HepG2 (cell line): ENCODE measurements at regions not wholly inside any gene's neighbourhood (a gene's known extent, or its start where the extent isn't known, plus 50 kb on each side); places are given as distances from the start of the nearest gene placed in this dataset.

Experiments used
- ATAC-seq: fragments of 200-7000 bp; cut with Tn5 transposase; 3 replicates; pipeline ENCODE4 v1.9.1; 2020; ENCODE audit warnings: mild to moderate bottlenecking, moderate library complexity
- BruUV-seq: library from RNA; stranded (reverse); fragments of 400-500 nt; replicated peaks from 2 replicates; lab custom pipeline; 2021; lab: Mats Ljungman, UMichigan
- CTCF ChIA-PET: fragments of 300-600 bp; formaldehyde crosslinking; extraction: SDS; loops from one replicate; lab custom pipeline; 2021; ENCODE audit warnings: low total read pairs, inconsistent platforms, low intra/inter-chr PET ratio; lab: Yijun Ruan, JAX
- POLR2A ChIA-PET: fragments of 350-600 bp; sonication (Branson Sonifier 250); formaldehyde crosslinking; loops from one replicate; lab custom pipeline; 2020; ENCODE audit warnings: antibody characterized with exemption, inconsistent platforms; lab: Yijun Ruan, JAX
- DNase-seq: peaks from one replicate; pipeline ENCODE4 v3.0.0-alpha.2; 2015; ENCODE audit warnings: low spot score
- FAIRE-seq: peaks from 3 replicates; lab custom pipeline; 2011; peaks lifted over from hg19 to GRCh38; lab: Jason Lieb, UNC
- H2AFZ ChIP-seq: one replicate; pipeline ENCODE4 v1.6.1; 2011; ENCODE audit warnings: low read length, inconsistent platforms
- H3K27ac ChIP-seq: fragments of 300-600 bp; 3 replicates; pipeline ENCODE4 v1.8.0; 2011; ENCODE audit warnings: mixed run types, mild to moderate bottlenecking, mixed read lengths, low read length, inconsistent platforms; ENCODE audit not compliant: insufficient read depth; ENCODE audit errors: extremely low read length
- H3K27me3 ChIP-seq, 2 experiments: fragments of 200-600 bp in 1 of 2; 2 replicates in 1 of 2; 3 replicates in 1 of 2; pipeline versions ENCODE4 v1.6.0 to v1.8.0; 2011; ENCODE audit warnings: low read length in 2 of 2, mild to moderate bottlenecking in 2 of 2, moderate library complexity in 2 of 2, inconsistent platforms in 1 of 2; ENCODE audit not compliant: insufficient read depth in 2 of 2, control insufficient read depth in 1 of 2
- H3K36me3 ChIP-seq, 2 experiments: fragments of 200-600 bp in 1 of 2; replicated peaks in 1 of 2; 2 replicates in 1 of 2; 3 replicates in 1 of 2; pipeline versions ENCODE4 v1.5.1 to v1.8.0; 2011; ENCODE audit warnings: low read length in 2 of 2, inconsistent platforms in 1 of 2; ENCODE audit not compliant: insufficient read depth in 2 of 2, control insufficient read depth in 1 of 2
- H3K4me1 ChIP-seq: 2 replicates; pipeline ENCODE4 v1.5.1; 2012; ENCODE audit warnings: low read length, inconsistent platforms; ENCODE audit not compliant: insufficient read depth
- H3K4me2 ChIP-seq: 2 replicates; pipeline ENCODE4 v1.6.0; 2011; ENCODE audit warnings: low read depth, low read length, inconsistent platforms
- H3K4me3 ChIP-seq, 3 experiments: fragments of 200-600 bp in 1 of 3; sonication (generic), shearing (Covaris generic) in 1 of 3; replicated peaks in 1 of 3; 2 replicates each; pipeline ENCODE4 v1.5.1; 2011 to 2016; ENCODE audit warnings: low read length in 3 of 3, inconsistent platforms in 2 of 3, low read depth in 2 of 3, mild to moderate bottlenecking in 2 of 3, control low read depth in 1 of 3, mixed read lengths in 1 of 3; ENCODE audit not compliant: insufficient read depth in 1 of 3
- H3K79me2 ChIP-seq: one replicate; pipeline ENCODE4 v1.6.1; 2011; ENCODE audit warnings: low read length, inconsistent platforms; ENCODE audit not compliant: insufficient read depth
- H3K9ac ChIP-seq: 2 replicates; pipeline ENCODE4 v1.6.0; 2011; ENCODE audit warnings: mild to moderate bottlenecking, low read depth, low read length, inconsistent platforms; ENCODE audit not compliant: insufficient read depth
- H3K9me3 ChIP-seq: 2 replicates; pipeline ENCODE4 v1.5.1; 2012; ENCODE audit warnings: mild to moderate bottlenecking, low read length
- H4K20me1 ChIP-seq: 2 replicates; pipeline ENCODE4 v1.6.0; 2011; ENCODE audit warnings: inconsistent platforms, mild to moderate bottlenecking, low read length, moderate library complexity; ENCODE audit not compliant: insufficient read depth
- ATF7 ChIP-seq, 2 experiments: fragments of 450-650 bp in 1 of 2; sonication (generic) in 1 of 2; formaldehyde crosslinking in 1 of 2; IDR thresholded peaks; 2 replicates each; pipeline versions ENCODE4 v1.4.0 to v1.6.1; 2016 to 2020; ENCODE audit warnings: antibody characterized with exemption in 1 of 2, mild to moderate bottlenecking in 1 of 2, missing genetic modification reagents in 1 of 2
- CREB1 ChIP-seq, 2 experiments: fragments of 450-650 bp in 1 of 2; IDR thresholded peaks; 2 replicates each; pipeline ENCODE4 v1.6.1; 2016 to 2017; ENCODE audit warnings: control low read depth in 1 of 2, mild to moderate bottlenecking in 1 of 2, missing compliant biosample characterization in 1 of 2, missing genetic modification characterization in 1 of 2
- IKZF4 ChIP-seq: sonication (generic); formaldehyde crosslinking; IDR thresholded peaks from 2 replicates; pipeline ENCODE4 v1.5.1; 2020; ENCODE audit warnings: borderline replicate concordance, mild to moderate bottlenecking, low read depth, missing genetic modification reagents; ENCODE audit errors: not compliant biosample characterization
- ISX ChIP-seq: sonication (generic); formaldehyde crosslinking; conservative IDR thresholded peaks from 2 replicates; pipeline ENCODE4 v1.5.0; 2020; ENCODE audit warnings: missing genetic modification reagents
- KDM5B ChIP-seq: sonication (generic); formaldehyde crosslinking; IDR thresholded peaks from 2 replicates; pipeline ENCODE4 v1.4.0; 2020; ENCODE audit warnings: missing genetic modification reagents, mild to moderate bottlenecking, borderline replicate concordance
- MLX ChIP-seq: IDR thresholded peaks from 2 replicates; pipeline ENCODE4 v1.6.1; 2016
- PRMT3 ChIP-seq: sonication (generic); formaldehyde crosslinking; IDR thresholded peaks from 2 replicates; pipeline ENCODE4 v1.8.1; 2022; ENCODE audit warnings: low read depth, mild to moderate bottlenecking, moderate library complexity, missing genetic modification reagents, borderline replicate concordance
- TCF12 ChIP-seq, 2 experiments: fragments of 450-650 bp in 1 of 2; sonication (generic) in 1 of 2; formaldehyde crosslinking in 1 of 2; IDR thresholded peaks; 2 replicates each; pipeline versions ENCODE4 v1.6.1 to v1.8.0; 2017 to 2022; ENCODE audit warnings: antibody characterized with exemption in 1 of 2, mild to moderate bottlenecking in 1 of 2, missing genetic modification reagents in 1 of 2, moderate library complexity in 1 of 2
- THYN1 ChIP-seq: sonication (generic); formaldehyde crosslinking; IDR thresholded peaks from 2 replicates; pipeline ENCODE4 v1.8.1; 2023; ENCODE audit warnings: low read depth, mild to moderate bottlenecking, moderate library complexity, missing genetic modification reagents, borderline replicate concordance
- ZBTB1 ChIP-seq: sonication (generic); formaldehyde crosslinking; IDR thresholded peaks from 2 replicates; pipeline ENCODE4 v1.4.0; 2020; ENCODE audit warnings: missing genetic modification reagents, borderline replicate concordance
- ZNF12 ChIP-seq: sonication (generic); formaldehyde crosslinking; IDR thresholded peaks from 2 replicates; pipeline ENCODE4 v1.5.0; 2020; ENCODE audit warnings: missing genetic modification reagents
- ZNF225 ChIP-seq: sonication (generic); formaldehyde crosslinking; IDR thresholded peaks from 2 replicates; pipeline ENCODE4 v1.4.0; 2020; ENCODE audit warnings: mild to moderate bottlenecking, missing genetic modification reagents
- ZNF768 ChIP-seq: sonication (generic); formaldehyde crosslinking; IDR thresholded peaks from 2 replicates; pipeline ENCODE4 v1.4.0; 2020; ENCODE audit warnings: missing genetic modification reagents
- WGBS: methylation state at CpG from one replicate; pipeline ENCODE4 v1.1.6; 2017; ENCODE audit warnings: low lambda C conversion rate; 5-methylcytosine and 5-hydroxymethylcytosine counted together
- in situ Hi-C: cut with HindIII; loops from 2 replicates; pipeline ENCODE4 v1.10.0; 2017; ENCODE audit warnings: low pct_unique_long_range_greater_than_20kb; ENCODE audit not compliant: extremely low pct_ligation_motif_present
- intact Hi-C: fragments of 100-400 bp; cut with micrococcal nuclease; formaldehyde crosslinking; loops from one replicate; pipeline ENCODE4 v1.10.0; 2022; ENCODE audit not compliant: unreplicated experiment

DNA sequence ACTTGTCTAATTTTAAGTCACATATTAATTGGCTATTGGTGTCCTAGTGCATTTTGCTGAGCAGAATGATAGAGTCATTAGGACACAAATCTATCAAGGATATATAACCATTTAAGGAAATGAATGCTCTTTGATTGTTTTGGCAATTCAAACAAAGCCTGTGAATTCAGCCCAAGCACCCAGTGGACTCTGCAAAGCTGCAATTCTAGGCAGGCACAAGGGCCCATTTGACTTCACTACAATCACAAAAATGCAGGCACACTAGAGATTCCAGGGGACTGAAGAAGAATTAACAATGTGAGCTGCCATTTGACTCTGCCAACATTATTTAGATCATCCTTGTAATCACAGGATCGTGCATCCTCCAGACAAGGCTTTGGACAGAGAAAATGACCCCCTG is 544.2 kb upstream of the PHF14 start:
- H3K79me2 ChIP-seq, result no peaks in the 10 kb centered on the region
- no peaks in the 10 kb centered on the region for H3K36me3 ChIP-seq
- POLR2A ChIA-PET, result no interaction called here
- CTCF ChIA-PET, result no interaction called here
- no peaks in the 10 kb centered on the region for H4K20me1 ChIP-seq
- DNase-seq, result no peak
- H3K4me1 ChIP-seq, result no peaks in the 10 kb centered on the region
- no peaks in the 10 kb centered on the region for H3K27me3 ChIP-seq
- WGBS, result 0% methylated on average over 1 of the region's 1 CpG
- intact Hi-C loops, result no loop called here
- no peak overlapping the region for H3K9ac ChIP-seq
- H3K9me3 ChIP-seq, result peaks cover 65% of the 10 kb centered on the region
- no peak overlapping the region for H3K4me2 ChIP-seq
- no peak for ATAC-seq
- TF ChIP-seq ZNF768 (CRISPR knock-in tag), result no peak
- no peak for TF ChIP-seq ZBTB1 (CRISPR knock-in tag)
- TF ChIP-seq THYN1 (CRISPR knock-in tag), result no peak
- no peak for TF ChIP-seq KDM5B (CRISPR knock-in tag)
- no peak for TF ChIP-seq ISX
- TF ChIP-seq PRMT3 (CRISPR knock-in tag), result no peak
- no peak for TF ChIP-seq TCF12 (IDR thresholded peaks at IDR 0.05)
- TF ChIP-seq TCF12 (CRISPR knock-in tag; IDR thresholded peaks at IDR 0.05), result no peak
- TF ChIP-seq ZNF225, result no peak
- no peak for TF ChIP-seq ZNF12
- TF ChIP-seq MLX (CRISPR knock-in tag), result no peak
- no peak overlapping the region for H2AFZ ChIP-seq
- H3K4me3 ChIP-seq, result no peak overlapping the region
- no TSS peak for BruUV-seq
- FAIRE-seq, result no peak
- no peak overlapping the region for H3K27ac ChIP-seq
- in situ Hi-C loops, result no loop called here

GRCh38 chr7:10436302-10436701 is 537.4 kb upstream of the PHF14 start:
- H3K4me3 ChIP-seq, result no peak overlapping the region
- no peaks in the 10 kb centered on the region for H3K79me2 ChIP-seq
- H3K27me3 ChIP-seq, result no peaks in the 10 kb centered on the region
- FAIRE-seq (no peak), ATAC-seq (no peak), DNase-seq (no peak)
- ChIA-PET POLR2A (no interaction called here), CTCF (no interaction called here)
- H3K36me3 ChIP-seq, result no peaks in the 10 kb centered on the region
- intact Hi-C loops (no loop called here), in situ Hi-C loops (no loop called here)
- no peak for TF ChIP-seq IKZF4 (CRISPR knock-in tag)
- TF ChIP-seq ATF7 (IDR thresholded peaks at IDR 0.05), result peak; percentile 73
- TF ChIP-seq ATF7 (CRISPR knock-in tag; IDR thresholded peaks at IDR 0.05), result no peak
- TF ChIP-seq CREB1 (IDR thresholded peaks at IDR 0.05), result peak; percentile 70
- no peak for TF ChIP-seq CREB1 (CRISPR knock-in tag; IDR thresholded peaks at IDR 0.05)
- WGBS, result 0% methylated on average over 2 of the region's 2 CpGs
- H3K4me2 ChIP-seq, result no peak overlapping the region
- H2AFZ ChIP-seq, result no peak overlapping the region
- H4K20me1 ChIP-seq, result no peaks in the 10 kb centered on the region
- H3K9me3 ChIP-seq, result peaks cover 53% of the 10 kb centered on the region
- no peak overlapping the region for H3K9ac ChIP-seq
- no TSS peak for BruUV-seq
- no peaks in the 10 kb centered on the region for H3K4me1 ChIP-seq
- no peak overlapping the region for H3K27ac ChIP-seq
